Pons (tissue), 1 donor: ENCODE measurements at regions not wholly inside any gene's neighbourhood (a gene's known extent, or its start where the extent isn't known, plus 50 kb on each side); places are given as distances from the start of the nearest gene placed in this dataset.
"Not testable (repeated sequence)": the region's sequence is repeated elsewhere in the genome, so short reads cannot be mapped to it uniquely, and the experiment has no call there.

Experiments used
- DNase-seq: peaks from one replicate; pipeline ENCODE4 v3.0.0-alpha.2; 2016; ENCODE audit warnings: low spot score

GRCh38 chr5:155714435-155714834 lies 612.5 kb upstream of the SGCD start:
- not testable (repeated sequence) for DNase-seq

GRCh38 chr5:155726267-155726666 lies 600.7 kb upstream of the SGCD start:
- DNase-seq: no peak

GRCh38 chr5:155727512-155728145 lies 599.3 kb upstream of the SGCD start:
- peak; percentile 9 for DNase-seq

- peak; percentile 39 for DNase-seq
Measured at GRCh38 chr5:155728146-155728856, 598.7 kb upstream of the SGCD start.

GRCh38 chr5:155728857-155729683 lies 597.9 kb upstream of the SGCD start:
- peak; percentile 52 for DNase-seq

- DNase-seq: peak; percentile 84
Measured at GRCh38 chr5:155729684-155730059, 597.3 kb upstream of the SGCD start.

- no peak for DNase-seq
Measured at GRCh38 chr5:155732587-155733376, 594.2 kb upstream of the SGCD start.

GRCh38 chr5:155733935-155734334 lies 593.0 kb upstream of the SGCD start:
- DNase-seq: no peak

- no peak for DNase-seq
Measured at GRCh38 chr5:155735388-155735787, 591.6 kb upstream of the SGCD start.

GRCh38 chr5:155738616-155739015 lies 588.3 kb upstream of the SGCD start:
- no peak for DNase-seq

- no peak for DNase-seq
Measured at GRCh38 chr5:155746367-155747038, 580.5 kb upstream of the SGCD start.

GRCh38 chr5:155750101-155750500 lies 576.9 kb upstream of the SGCD start:
- no peak for DNase-seq

- DNase-seq: no peak
Measured at GRCh38 chr5:155750571-155750970, 576.4 kb upstream of the SGCD start.

GRCh38 chr5:155753943-155754581 lies 572.9 kb upstream of the SGCD start:
- DNase-seq: no peak

GRCh38 chr5:155759252-155759651 lies 567.7 kb upstream of the SGCD start:
- no peak for DNase-seq

GRCh38 chr5:155759984-155760383 lies 567.0 kb upstream of the SGCD start:
- DNase-seq: no peak

- DNase-seq: no peak
Measured at GRCh38 chr5:155761502-155761901, 565.5 kb upstream of the SGCD start.

- DNase-seq: no peak
Measured at GRCh38 chr5:155765715-155766114, 561.2 kb upstream of the SGCD start.

GRCh38 chr5:155767470-155767869 lies 559.5 kb upstream of the SGCD start:
- no peak for DNase-seq

- no peak for DNase-seq
Measured at GRCh38 chr5:155768332-155768731, 558.6 kb upstream of the SGCD start.

GRCh38 chr5:155772009-155772662 lies 554.8 kb upstream of the SGCD start:
- no peak for DNase-seq
